Renal pelvis (tissue), 1 donor: ENCODE measurements at regions not wholly inside any gene's neighbourhood (a gene's known extent, or its start where the extent isn't known, plus 50 kb on each side); places are given as distances from the start of the nearest gene placed in this dataset.

Experiments used
- DNase-seq: peaks from one replicate; pipeline ENCODE4 v3.0.0-alpha.2; 2013

DNA sequence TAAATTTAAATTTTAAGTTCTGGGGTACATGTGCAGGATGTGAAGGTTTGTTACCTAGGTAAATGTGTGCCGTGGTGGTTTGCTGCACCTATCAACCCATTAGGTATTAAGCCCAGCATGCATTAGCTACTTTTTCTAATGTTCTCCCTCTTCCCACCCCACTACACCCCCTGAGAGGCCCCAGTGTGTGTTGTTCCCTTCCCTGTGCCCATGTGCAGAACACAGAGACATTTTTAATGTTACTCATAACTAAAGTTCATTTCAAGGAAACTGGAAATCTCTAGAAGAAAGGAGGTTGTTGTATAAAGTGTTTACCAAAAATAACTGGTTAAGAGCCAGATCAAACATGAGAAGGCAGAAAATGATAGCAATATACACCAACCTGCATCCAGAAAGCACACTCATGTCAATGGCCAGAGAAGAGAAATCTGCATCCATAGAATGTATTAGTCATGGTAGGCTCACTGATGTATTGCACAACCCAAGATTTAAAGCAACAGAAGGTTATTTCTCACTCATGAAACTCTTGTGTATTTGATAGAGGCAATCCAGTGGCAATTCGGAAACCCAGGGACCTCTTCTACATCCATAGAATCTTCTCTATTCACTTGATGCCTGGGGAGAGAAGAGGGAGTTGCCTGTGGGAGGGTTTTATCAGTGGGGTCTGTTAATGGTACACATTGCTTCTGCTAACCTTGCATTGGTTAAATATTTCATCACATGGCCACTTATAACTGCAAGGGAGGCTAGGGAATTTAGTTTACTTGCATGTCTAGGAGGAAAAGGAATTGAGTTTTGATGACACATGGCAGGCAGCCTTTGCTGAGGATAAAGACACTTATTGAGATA, 321.9 kb upstream of the RASGRP1 start:
- DNase-seq: no peak

DNA sequence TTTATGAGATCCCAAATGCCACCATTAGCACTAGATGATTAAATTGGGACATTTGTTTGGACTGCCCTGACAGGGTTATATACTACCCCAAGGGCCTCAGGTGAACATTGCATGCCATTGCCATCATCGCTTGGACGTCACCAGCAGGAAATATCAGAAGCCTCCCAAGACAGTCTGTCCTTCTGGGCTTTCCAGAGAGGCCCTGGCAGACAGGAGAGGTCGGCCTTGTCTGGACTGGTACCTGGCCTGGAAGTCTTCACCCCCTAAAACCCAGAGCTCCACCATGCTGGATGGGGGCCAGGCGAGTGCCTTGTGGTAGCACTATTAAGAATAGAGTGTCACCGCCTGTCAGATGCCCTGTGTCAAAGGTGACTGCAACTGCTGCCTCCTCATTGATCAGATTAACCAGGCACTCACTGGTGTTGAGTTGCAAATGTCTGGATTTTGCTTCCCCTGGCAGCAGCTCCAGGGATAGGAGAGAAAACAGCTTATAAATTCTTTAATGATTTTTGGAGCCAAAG, 324.1 kb upstream of the RASGRP1 start:
- DNase-seq: no peak

DNA sequence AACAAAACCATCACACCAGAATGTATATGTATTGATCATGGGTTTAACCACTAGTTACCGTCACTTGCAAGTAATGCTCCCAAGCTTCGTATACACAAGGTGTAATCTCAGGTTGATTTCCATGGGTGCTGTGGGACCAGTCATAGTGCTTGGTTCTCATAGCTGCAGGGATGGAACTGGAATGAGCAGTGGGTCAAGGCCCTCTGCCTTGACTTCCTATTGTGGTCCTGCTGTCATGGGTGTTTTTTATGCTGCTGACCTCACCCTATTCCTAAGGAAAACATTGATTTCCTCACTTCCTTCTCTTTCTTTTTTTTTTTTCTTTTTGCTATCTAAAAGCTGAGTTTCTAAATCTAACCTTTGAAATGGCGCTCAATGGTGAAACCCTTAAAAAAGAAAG, 325.6 kb upstream of the RASGRP1 start:
- no peak for DNase-seq

GRCh38 chr15:38893925-38894242, 329.3 kb upstream of the RASGRP1 start:
- no peak for DNase-seq

DNA sequence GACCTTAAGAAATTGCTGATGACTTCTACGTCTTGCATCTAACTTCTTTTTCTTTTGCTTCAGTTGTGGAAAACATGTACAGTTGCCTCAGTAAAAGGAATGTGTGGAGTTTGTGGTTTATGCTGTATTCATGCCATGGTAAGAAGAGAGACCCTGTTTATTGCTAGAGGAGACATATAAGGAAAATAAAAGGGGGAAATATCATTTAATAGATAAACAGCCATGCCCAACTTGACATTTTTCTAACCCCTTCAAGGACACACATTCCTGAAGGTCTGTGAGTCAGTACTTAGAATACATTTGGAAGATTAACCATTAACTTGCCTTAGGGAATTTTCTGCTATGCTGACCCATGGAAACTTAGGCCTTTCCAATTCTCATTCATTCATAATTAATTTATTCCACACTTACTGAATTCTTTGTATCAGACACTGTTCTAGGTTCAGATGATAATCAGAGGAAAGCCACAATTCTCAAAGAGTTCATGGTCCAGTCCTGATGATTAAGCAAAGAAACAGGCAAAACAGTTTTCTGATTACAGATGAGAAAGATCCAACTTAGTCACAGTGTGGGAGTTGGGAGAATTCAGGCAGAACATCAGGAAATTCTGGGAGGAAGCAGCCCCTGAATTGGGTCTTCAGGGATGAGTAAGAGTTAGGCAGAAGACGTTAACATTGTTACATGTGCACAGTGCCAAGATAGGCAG, 329.8 kb upstream of the RASGRP1 start:
- DNase-seq: peak; percentile 45

DNA sequence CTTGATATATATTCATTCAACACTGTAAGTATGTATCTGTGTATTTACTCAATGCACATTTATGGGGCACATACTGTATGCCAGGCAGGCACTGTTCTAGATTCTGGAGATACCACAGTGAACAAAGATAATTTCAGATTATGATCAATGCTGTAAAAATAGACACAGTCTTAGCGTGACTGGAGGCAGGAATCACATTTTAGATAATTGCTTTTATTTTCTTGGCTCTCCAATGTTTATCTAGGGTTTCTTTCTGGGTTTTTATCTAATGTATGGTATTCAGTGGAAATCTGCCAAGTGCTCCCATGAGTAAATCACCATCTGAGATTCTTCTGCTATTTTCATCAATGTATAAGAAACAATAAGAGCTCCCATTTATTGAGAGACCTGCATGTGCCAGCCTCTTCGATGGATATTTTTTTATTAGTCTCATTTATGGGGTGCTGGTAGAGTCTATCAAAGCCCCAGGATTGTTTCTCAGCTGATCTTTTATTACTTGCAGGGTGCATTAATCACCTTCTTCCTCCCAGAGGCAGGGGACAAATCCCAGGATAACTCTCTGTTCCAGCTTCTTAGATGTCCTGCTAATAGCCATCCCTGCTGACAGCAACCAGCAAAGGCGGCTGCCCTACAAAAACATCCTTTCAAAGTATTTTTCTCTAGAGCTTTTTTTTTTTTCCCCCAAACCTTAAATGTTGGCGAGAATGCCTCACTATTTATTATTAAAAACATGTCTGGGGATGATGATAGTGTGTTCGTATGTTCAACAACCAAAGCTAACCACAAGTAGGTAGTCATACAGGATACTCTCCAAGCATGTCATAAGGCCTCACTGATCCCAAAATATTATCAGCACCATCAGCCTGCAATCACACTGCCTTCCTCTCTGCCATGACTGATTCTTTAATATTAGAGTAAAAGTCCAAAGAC, 331.0 kb upstream of the RASGRP1 start:
- no peak for DNase-seq

DNA sequence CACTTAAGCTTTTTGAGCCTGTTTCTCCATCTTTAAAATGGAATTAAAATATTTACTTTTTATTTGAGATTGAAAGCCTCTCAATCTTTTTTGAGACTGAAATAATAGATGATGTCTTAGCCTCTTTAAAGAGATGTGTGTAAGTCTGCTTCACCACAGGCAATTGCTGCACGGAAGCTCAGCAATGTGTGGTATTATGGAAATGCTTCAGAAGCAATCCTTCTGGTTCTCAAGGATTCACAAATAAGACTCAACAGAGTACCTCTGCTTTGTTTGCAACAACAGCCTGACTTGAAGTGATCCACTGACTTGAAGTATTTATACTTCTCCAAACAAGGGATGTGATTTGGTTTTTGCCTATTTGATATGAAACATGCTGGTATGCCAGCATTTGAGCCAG, 332.0 kb upstream of the RASGRP1 start:
- DNase-seq: no peak

- DNase-seq: no peak
These were observed 332.9 kb upstream of the RASGRP1 start for GRCh38 chr15:38897551-38897950.

DNA sequence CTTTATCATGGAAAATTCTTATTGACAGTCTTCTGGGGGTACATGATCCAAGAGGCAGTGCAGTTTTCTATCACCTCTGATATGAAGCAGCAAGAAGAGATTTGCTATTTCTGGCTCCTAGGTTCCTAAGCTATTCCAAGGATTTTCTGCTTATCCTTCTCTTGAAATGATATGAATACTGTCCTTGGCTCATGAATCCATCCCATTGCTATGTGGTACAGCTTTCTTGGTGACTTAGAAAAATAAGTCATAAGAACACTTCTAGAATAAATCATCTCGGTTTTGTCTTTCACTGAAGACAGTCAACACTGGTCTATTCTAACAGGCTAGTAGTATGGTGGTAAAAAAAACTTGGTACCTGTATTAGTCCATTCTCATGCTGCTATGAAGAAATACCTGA, 333.6 kb upstream of the RASGRP1 start:
- no peak for DNase-seq

DNA sequence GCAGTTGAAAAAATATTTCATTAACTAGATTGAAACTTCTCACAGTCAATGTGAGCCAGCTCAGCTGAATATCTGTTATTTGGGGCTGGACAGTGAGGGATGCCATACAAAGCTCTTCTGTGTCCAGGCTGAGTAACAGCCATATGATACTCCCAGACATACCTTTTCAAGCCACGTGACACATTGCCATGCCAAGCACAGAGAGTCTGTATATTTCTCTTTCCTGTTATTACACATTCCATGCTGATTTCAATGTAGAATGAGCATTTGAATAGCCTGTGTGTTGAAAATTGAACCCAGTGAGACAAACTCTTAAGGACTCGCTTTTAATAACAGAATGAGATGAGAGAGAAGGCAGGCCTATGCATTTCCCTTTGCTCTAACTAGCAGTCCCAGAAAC, 334.7 kb upstream of the RASGRP1 start:
- no peak for DNase-seq

DNA sequence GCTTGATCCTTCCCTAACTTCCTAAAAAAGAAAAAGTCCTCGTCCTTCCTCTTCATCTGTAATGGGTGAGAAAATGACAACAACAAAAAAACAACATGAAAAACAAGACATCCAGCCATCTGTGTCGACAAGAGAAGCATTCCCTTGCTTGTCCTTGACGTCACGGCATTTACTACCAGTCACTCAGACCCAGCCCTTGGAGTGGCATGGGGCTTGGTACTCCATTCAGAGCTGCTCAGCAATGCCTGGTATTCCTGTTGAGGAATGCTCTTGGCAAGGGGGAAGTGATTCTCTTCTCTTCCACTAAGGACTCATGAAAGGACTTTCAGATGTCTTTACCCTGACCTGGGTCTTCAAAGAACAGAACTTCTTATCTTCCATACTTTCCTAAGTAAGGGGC, 339.7 kb upstream of the RASGRP1 start:
- DNase-seq: no peak

DNA sequence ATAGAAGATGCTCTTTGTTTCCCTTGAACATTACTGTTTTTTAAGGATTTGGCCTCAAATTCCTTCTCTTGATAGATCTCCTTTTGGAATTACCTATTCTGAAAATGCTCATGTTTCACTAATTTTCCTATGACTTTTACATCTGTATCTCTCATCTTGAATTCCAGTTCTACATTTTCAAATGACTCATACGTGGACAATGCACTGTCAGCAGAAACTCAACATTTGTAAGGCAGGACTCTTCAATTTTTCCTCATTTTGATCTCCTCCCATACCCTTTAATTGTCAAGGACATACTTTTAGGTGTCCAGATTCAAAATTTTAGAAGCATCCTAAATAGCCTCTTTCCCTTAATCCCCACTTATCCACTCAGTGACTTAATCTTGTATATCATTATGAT, 341.0 kb upstream of the RASGRP1 start:
- DNase-seq: no peak

GRCh38 chr15:38920966-38921365, 356.4 kb upstream of the RASGRP1 start:
- DNase-seq: no peak

GRCh38 chr15:38921471-38921870, 356.9 kb upstream of the RASGRP1 start:
- no peak for DNase-seq

GRCh38 chr15:38928431-38928830, 363.8 kb upstream of the RASGRP1 start:
- no peak for DNase-seq

DNA sequence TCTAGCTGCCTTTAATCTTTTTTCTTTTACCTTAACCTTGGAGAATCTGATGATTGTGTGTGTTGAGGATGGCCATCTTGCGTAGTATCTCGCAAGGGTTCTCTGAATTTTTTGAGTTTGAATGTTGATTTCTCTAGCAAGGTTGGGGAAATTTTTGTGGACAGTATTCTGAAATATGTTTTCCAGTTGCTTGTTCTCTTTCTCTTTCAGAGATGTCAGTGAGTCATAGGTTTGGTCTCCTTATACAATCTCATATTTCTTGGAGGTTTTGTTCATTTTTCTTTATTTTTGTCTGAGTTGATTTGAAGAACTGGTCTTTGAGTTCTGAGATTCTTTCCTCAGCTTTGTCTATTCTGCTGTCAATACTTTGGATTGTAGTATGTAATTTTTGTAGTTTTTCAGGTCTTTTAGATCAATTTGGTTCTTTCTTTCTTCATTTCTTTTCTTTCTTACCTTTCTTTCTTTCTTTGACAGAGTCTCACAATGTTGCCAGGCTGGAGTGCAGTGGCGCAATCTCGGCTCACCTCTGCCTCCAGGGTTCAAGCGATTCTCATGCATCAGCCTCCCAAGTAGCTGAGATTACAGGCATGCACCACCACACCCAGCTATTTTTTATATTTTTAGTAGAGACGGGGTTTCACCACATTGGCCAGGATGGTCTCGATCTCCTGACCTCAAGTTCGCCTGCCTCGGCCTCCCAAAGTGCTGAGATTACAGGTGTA, 366.4 kb upstream of the RASGRP1 start:
- DNase-seq: no peak

DNA sequence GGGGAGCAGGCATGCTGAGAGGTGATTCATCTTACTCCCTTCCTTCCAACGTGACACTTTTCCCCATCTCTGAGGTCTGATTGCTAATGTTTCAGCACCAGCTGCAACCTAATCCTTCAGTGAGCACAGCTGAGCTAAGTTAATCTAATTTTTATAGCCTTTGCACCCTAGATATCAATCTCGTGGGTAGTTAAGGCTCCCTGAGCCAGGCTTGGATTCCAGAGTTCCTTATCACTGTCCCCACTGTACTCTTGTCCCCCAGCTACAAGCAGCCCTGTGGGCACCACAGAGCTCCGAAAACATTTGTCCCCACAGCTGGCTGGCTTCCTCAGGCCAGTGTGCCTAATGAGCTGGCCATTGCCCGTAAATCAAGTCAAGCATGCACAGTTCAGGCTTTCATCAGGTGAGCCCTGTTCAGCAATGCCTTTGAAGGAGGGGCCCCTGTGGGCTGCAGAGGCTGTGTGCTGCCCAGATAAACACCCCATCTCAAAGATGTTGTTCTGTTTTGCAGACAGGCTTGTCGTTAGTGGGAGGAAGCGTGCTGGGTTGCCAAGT, 376.9 kb upstream of the RASGRP1 start:
- DNase-seq: peak; percentile 80

- DNase-seq: no peak
These were observed 379.9 kb upstream of the RASGRP1 start for GRCh38 chr15:38944536-38944935.

- no peak for DNase-seq
These were observed 381.1 kb upstream of the RASGRP1 start for GRCh38 chr15:38945551-38946298.

DNA sequence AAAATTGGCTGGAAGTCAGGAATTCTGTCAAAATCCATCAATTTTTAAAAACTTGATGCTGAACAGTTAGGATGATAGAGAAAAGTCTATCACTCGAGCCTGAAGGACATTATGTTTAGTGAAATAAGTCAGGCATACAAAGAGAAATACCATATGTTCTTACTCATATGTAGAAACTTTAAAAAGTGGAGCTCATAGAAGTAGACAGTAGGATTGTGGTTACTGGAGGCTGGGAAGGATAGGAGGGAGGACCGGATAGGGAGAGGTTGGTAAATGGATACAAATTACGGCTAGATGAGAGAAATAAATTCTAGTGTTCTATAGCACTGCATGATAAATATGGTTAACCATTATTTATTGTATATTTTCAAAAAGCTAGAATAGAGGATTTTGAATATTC, 389.5 kb upstream of the RASGRP1 start:
- DNase-seq: no peak

DNA sequence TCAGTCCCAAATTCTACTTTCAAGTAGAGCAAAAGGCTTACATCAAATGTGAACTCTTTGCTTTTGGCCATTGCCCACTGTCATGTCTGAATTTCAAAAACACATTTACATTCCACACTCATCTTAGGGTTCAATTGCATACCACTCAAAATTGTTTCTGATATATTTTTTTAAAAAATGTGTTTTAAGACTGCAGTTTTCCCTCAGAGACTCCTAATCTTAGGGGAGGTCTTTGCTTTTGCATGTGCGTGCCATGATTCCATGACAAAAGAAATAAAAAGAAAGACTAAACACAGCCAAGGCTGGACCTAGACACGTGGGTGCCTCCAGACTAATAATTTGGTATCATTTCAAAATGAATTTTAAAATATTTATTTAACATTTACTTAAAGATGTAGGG, 396.8 kb upstream of the RASGRP1 start:
- DNase-seq: no peak
